ENCODE measurements at regions not wholly inside any gene's neighbourhood (a gene's known extent, or its start where the extent isn't known, plus 50 kb on each side); places are given as distances from the start of the nearest gene placed in this dataset.

DNA sequence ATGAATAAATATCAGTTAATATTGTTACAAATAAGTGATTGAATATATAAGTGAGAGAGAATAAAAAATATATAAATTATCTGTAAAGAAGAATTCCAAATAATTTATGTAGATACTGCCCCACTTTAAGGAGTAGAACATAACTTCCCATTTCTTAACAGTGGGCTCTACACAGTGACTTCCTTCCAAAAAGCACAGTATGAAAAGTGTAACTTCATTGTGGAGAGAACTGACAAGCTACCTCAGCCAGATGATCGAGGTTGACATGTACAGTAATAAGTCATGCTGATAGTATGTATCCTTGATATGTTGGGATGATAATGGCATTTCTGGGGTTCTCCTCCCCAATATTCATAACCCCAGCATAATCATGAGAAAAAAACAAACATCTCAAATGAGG, 191.9 kb upstream of the FN1 start:
- H3K79me1 ChIP-seq (ENCODE audit: low read depth, low read length) = no peaks in the 10 kb centered on the region
- H4K20me1 ChIP-seq (replicated peaks in 1 of 2; ENCODE audit: control insufficient read depth in 1 of 2, insufficient read depth in 2 of 2, low read length in 2 of 2) = no peaks in the 10 kb centered on the region
- no peak overlapping the region for H3K4ac ChIP-seq (replicated peaks; ENCODE audit: insufficient read length, low read depth, low read length)
- DNase-seq (ENCODE audit: low read depth in 1 of 2, low spot score in 2 of 2) = no peak
- POLR2A ChIA-PET (ENCODE audit: partially characterized antibody) = no interaction called here
- H3K23ac ChIP-seq (ENCODE audit: insufficient read length) = no peak overlapping the region
- H2BK20ac ChIP-seq (ENCODE audit: low read length) = no peak overlapping the region
- H3K4me3 ChIP-seq (ENCODE audit: extremely low read depth in 1 of 4, insufficient read depth in 2 of 4, low read depth in 3 of 4, low read length in 4 of 4) = no peak overlapping the region
- peaks cover 2 to 8% (median 6%) of the 10 kb centered on the region in 4 experiments for H3K4me1 ChIP-seq (replicated peaks in 1 of 4; ENCODE audit: control insufficient read depth in 3 of 4, insufficient read depth in 4 of 4, low read length in 3 of 4)
- no peak overlapping the region for H3K9ac ChIP-seq (replicated peaks in 1 of 4; ENCODE audit: extremely low read depth in 1 of 4, low read depth in 3 of 4, low read length in 3 of 4)
- CTCF ChIA-PET (ENCODE audit: partially characterized antibody) = interaction anchor here (1.1 kb wide), 1 partner anchor 167 kb away, joined by 3 read pairs; no protein-coding TSS in a partner anchor
- no peak overlapping the region for H3K18ac ChIP-seq (ENCODE audit: extremely low read depth, low read length)
- no peak overlapping the region for H2BK5ac ChIP-seq (ENCODE audit: low read depth, low read length)
- 0 out of 4 replicates have a peak, but pooled peaks cover 0 to 3% of the 10 kb centered on the region in 2 experiments for H3K9me3 ChIP-seq (ENCODE audit: insufficient read depth in 2 of 2, low read depth in 1 of 2, low read length in 1 of 2)
- H2AK5ac ChIP-seq (ENCODE audit: low read depth, low read length) = no peak overlapping the region
- WGBS, 2 experiments (ENCODE audit: extremely low coverage in 1 of 2, insufficient coverage in 1 of 2, insufficient read length in 1 of 2, insufficient replicate concordance in 2 of 2, low coverage in 1 of 2, low lambda C conversion rate in 2 of 2, missing lambda C conversion rate in 1 of 2) = 100% methylated on average over 1 of the region's 1 CpG; no CpG with 5 or more reads in 1 of the 2 experiments
- H4K8ac ChIP-seq (ENCODE audit: extremely low read depth, insufficient read depth, low read length) = no peak overlapping the region
- FAIRE-seq = no peak
- no peak overlapping the region for H3K4me2 ChIP-seq (ENCODE audit: insufficient read depth in 1 of 2, low read depth in 2 of 2, low read length in 2 of 2)
- no peak overlapping the region for H3K56ac ChIP-seq (replicated peaks; ENCODE audit: insufficient read length, low read depth, low read length)
- H3K14ac ChIP-seq (ENCODE audit: insufficient read length) = no peak overlapping the region
- H2BK120ac ChIP-seq (replicated peaks; ENCODE audit: low read depth, low read length) = no peak overlapping the region
- H4K5ac ChIP-seq (ENCODE audit: insufficient read length, low read depth, low read length) = no peak overlapping the region
- H3K23me2 ChIP-seq (ENCODE audit: low read depth, low read length) = no peaks in the 10 kb centered on the region
- no peak overlapping the region for H3K27ac ChIP-seq (ENCODE audit: low read depth, low read length)
- H2AFZ ChIP-seq (ENCODE audit: low read length) = no peak overlapping the region
- H3K36me3 ChIP-seq (ENCODE audit: control insufficient read depth in 2 of 4, insufficient read depth in 4 of 4, low read length in 3 of 4) = no peaks in the 10 kb centered on the region
- no peak overlapping the region for H2BK15ac ChIP-seq (ENCODE audit: low read length)
- no peaks in the 10 kb centered on the region for H3K79me2 ChIP-seq (ENCODE audit: control insufficient read depth in 1 of 2, insufficient read depth in 2 of 2, low read length in 2 of 2)
- no peaks in the 10 kb centered on the region for H3K27me3 ChIP-seq (replicated peaks in 1 of 4; ENCODE audit: control insufficient read depth in 3 of 4, extremely low read depth in 1 of 4, insufficient read depth in 3 of 4, low read length in 3 of 4)
- no peak overlapping the region for H2BK12ac ChIP-seq (ENCODE audit: low read depth, low read length)
- H4K91ac ChIP-seq (replicated peaks; ENCODE audit: insufficient read length, low read length) = no peak overlapping the region
- TF ChIP-seq CBX5 (IDR thresholded peaks at IDR 0.05; ENCODE audit: low read depth, low read length) (no peak), CHD1 (IDR thresholded peaks at IDR 0.05; ENCODE audit: low read depth, low read length) (no peak), SIRT6 (IDR thresholded peaks at IDR 0.05; ENCODE audit: low read length) (no peak), RBBP5 (IDR thresholded peaks at IDR 0.05; ENCODE audit: borderline replicate concordance, low read depth, low read length) (no peak), TBP (IDR thresholded peaks at IDR 0.05; ENCODE audit: low read depth, low read length) (no peak), SP1 (IDR thresholded peaks at IDR 0.05; ENCODE audit: low read depth, low read length) (no peak), KDM1A (IDR thresholded peaks at IDR 0.05; ENCODE audit: borderline replicate concordance, low read length) (no peak), FOSL1 (IDR thresholded peaks at IDR 0.05; ENCODE audit: insufficient read depth, low read depth, low read length) (no peak), POU5F1 (IDR thresholded peaks at IDR 0.05; ENCODE audit: low read depth, low read length) (no peak), CTBP2 (IDR thresholded peaks at IDR 0.05; ENCODE audit: borderline replicate concordance, insufficient read depth, insufficient read length, low read length) (no peak), JUN (IDR thresholded peaks at IDR 0.05; ENCODE audit: low read depth, low read length) (no peak), RFX5 (IDR thresholded peaks at IDR 0.05; ENCODE audit: borderline replicate concordance, low read depth, low read length) (no peak)
- TF ChIP-seq, protein P1, sequence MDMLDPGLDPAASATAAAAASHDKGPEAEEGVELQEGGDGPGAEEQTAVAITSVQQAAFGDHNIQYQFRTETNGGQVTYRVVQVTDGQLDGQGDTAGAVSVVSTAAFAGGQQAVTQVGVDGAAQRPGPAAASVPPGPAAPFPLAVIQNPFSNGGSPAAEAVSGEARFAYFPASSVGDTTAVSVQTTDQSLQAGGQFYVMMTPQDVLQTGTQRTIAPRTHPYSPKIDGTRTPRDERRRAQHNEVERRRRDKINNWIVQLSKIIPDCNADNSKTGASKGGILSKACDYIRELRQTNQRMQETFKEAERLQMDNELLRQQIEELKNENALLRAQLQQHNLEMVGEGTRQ (IDR thresholded peaks at IDR 0.05; ENCODE audit: low read length) = no peak
- TF ChIP-seq, protein P2, sequence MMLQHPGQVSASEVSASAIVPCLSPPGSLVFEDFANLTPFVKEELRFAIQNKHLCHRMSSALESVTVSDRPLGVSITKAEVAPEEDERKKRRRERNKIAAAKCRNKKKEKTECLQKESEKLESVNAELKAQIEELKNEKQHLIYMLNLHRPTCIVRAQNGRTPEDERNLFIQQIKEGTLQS (IDR thresholded peaks at IDR 0.05; ENCODE audit: insufficient read depth, low read depth, low read length) = no peak

All from H1 (cell line).